Lung (tissue), 11 donors: ENCODE measurements at regions not wholly inside any gene's neighbourhood (a gene's known extent, or its start where the extent isn't known, plus 50 kb on each side); places are given as distances from the start of the nearest gene placed in this dataset.

Source experiments
- ATAC-seq: fragments of 200-7000 bp; cut with Tn5 transposase; one replicate; pipeline ENCODE4 v1.9.1; 2020; ENCODE audit warnings: moderate number of reproducible peaks; ENCODE audit not compliant: insufficient read depth, low FRiP score
- DNase-seq, 3 donors: peaks; one replicate each; pipeline ENCODE4 v3.0.0-alpha.2; 2013 to 2017
- H3K27ac ChIP-seq, 2 donors: one replicate each; pipeline ENCODE4 v1.5.1; 2013; ENCODE audit warnings: mild to moderate bottlenecking in 2 of 2, moderate library complexity in 2 of 2, control low read depth in 1 of 2, inconsistent platforms in 1 of 2, low read depth in 1 of 2, low read length in 1 of 2
- H3K27me3 ChIP-seq, 3 donors: one replicate each; pipeline ENCODE4 v1.5.1; 2013; ENCODE audit warnings: low read length in 2 of 3; ENCODE audit not compliant: control insufficient read depth in 3 of 3, insufficient read depth in 3 of 3
- H3K36me3 ChIP-seq, 4 donors: one replicate each; pipeline ENCODE4 v1.5.1; 2013; ENCODE audit warnings: low read length in 4 of 4, mild to moderate bottlenecking in 1 of 4, moderate library complexity in 1 of 4; ENCODE audit not compliant: control insufficient read depth in 4 of 4, insufficient read depth in 4 of 4
- H3K4me1 ChIP-seq, 5 donors: one replicate each; pipeline ENCODE4 v1.5.1; 2013; ENCODE audit warnings: low read length in 5 of 5, mild to moderate bottlenecking in 2 of 5, moderate library complexity in 1 of 5; ENCODE audit not compliant: control insufficient read depth in 5 of 5, insufficient read depth in 5 of 5
- H3K4me3 ChIP-seq: one replicate; pipeline ENCODE4 v1.5.1; 2013; ENCODE audit warnings: mild to moderate bottlenecking, control low read depth, moderate library complexity
- H3K9ac ChIP-seq, 2 donors: one replicate each; pipeline ENCODE4 v1.5.1; 2013; ENCODE audit warnings: low read length in 2 of 2, control low read depth in 1 of 2; ENCODE audit not compliant: insufficient read depth in 1 of 2
- H3K9me3 ChIP-seq, 4 donors: one replicate each; pipeline ENCODE4 v1.5.1; 2013; ENCODE audit warnings: low read length in 3 of 4, mild to moderate bottlenecking in 1 of 4, moderate library complexity in 1 of 4; ENCODE audit not compliant: control insufficient read depth in 4 of 4, insufficient read depth in 3 of 4
- CTCF ChIP-seq: IDR thresholded peaks from 2 replicates; pipeline ENCODE4 v1.5.1; 2012; ENCODE audit warnings: mild to moderate bottlenecking; ENCODE audit errors: control extremely low read depth, extremely low read depth
- WGBS, 2 donors: extraction: QIAGEN DNeasy Blood & Tissue Kit; methylation state at CpG; one replicate each; pipeline ENCODE4 v1.1.7; 2013; 5-methylcytosine and 5-hydroxymethylcytosine counted together
- donor health status: control.
- donor health status: control.
- donor health status: Bipolar disorder and iron deficiency.
- donor health status: healthy.
- donor health status: DM: yes; HTN: yes; CAD: no.

- H3K4me3 ChIP-seq: no peak overlapping the region
- no peaks in the 10 kb centered on the region for H3K9me3 ChIP-seq
- no peak overlapping the region for H3K27ac ChIP-seq
- H3K4me1 ChIP-seq: peaks cover 0 to 5% (median 0%) of the 10 kb centered on the region in 5 donors
- ATAC-seq (no peak), DNase-seq (no peak)
- TF ChIP-seq CTCF: no peak
- H3K36me3 ChIP-seq: no peaks in the 10 kb centered on the region
- H3K9ac ChIP-seq: no peak overlapping the region
- H3K27me3 ChIP-seq: peaks cover 0 to 17% (median 2%) of the 10 kb centered on the region in 3 donors
- WGBS, 2 donors: 81 to 86% methylated on average over 7 of the region's 7 CpGs
These were observed 96.9 kb upstream of the ATP2B2 start for GRCh38 chr3:10602271-10602670.

- no peak for TF ChIP-seq CTCF
- Histone ChIP-seq H3K9ac (no peak overlapping the region), H3K27me3 (peaks cover 0 to 19% (median 2%) of the 10 kb centered on the region in 3 donors), H3K36me3 (no peaks in the 10 kb centered on the region), H3K9me3 (no peaks in the 10 kb centered on the region), H3K27ac (no peak overlapping the region), H3K4me1 (peaks cover 0 to 5% (median 0%) of the 10 kb centered on the region in 5 donors), H3K4me3 (no peak overlapping the region)
- 37 to 53% methylated on average over 15 of the region's 15 CpGs for WGBS, 2 donors
- DNase-seq (peak; percentile 32 to 75 (median 58)), ATAC-seq (no peak)
These were observed 97.7 kb upstream of the ATP2B2 start for GRCh38 chr3:10602769-10603768.

- Histone ChIP-seq H3K27me3 (peaks cover 0 to 26% (median 0%) of the 10 kb centered on the region in 3 donors), H3K4me1 (no peaks in the 10 kb centered on the region), H3K36me3 (no peaks in the 10 kb centered on the region), H3K4me3 (no peak overlapping the region), H3K27ac (no peak overlapping the region), H3K9ac (no peak overlapping the region), H3K9me3 (peaks cover 0 to 19% (median 2%) of the 10 kb centered on the region in 4 donors)
- TF ChIP-seq CTCF: no peak
- ATAC-seq: no peak
- DNase-seq: no peak
- 60 to 65% methylated on average over 11 to 13 of the region's 13 CpGs for WGBS, 2 donors
These were observed 103.7 kb upstream of the ATP2B2 start for GRCh38 chr3:10609134-10609533.
